DOHH2 (cell line): ENCODE measurements at regions not wholly inside any gene's neighbourhood (a gene's known extent, or its start where the extent isn't known, plus 50 kb on each side); places are given as distances from the start of the nearest gene placed in this dataset.
"Not testable (repeated sequence)": the region's sequence is repeated elsewhere in the genome, so short reads cannot be mapped to it uniquely, and the experiment has no call there.

Experiments
- H3F3A ChIP-seq: fragments of 200-600 bp; sonication (generic), shearing (Covaris generic); 2 replicates; pipeline ENCODE4 v1.6.0; 2016; ENCODE audit warnings: antibody characterized with exemption, mild to moderate bottlenecking; ENCODE audit not compliant: control insufficient read depth, insufficient read depth
- H3K27ac ChIP-seq: fragments of 200-600 bp; sonication (generic); 2 replicates; pipeline ENCODE4 v1.5.1; 2014; ENCODE audit warnings: low read depth, mild to moderate bottlenecking, low read length, moderate library complexity
- H3K27me3 ChIP-seq: fragments of 200-600 bp; sonication (generic); 2 replicates; pipeline ENCODE4 v1.6.1; 2014; ENCODE audit warnings: mild to moderate bottlenecking, low read length, mixed read lengths; ENCODE audit not compliant: control insufficient read depth
- H3K36me3 ChIP-seq: fragments of 200-600 bp; sonication (generic); 2 replicates; pipeline ENCODE4 v1.6.1; 2014; ENCODE audit warnings: mild to moderate bottlenecking, low read length, moderate library complexity, mixed read lengths; ENCODE audit not compliant: control insufficient read depth
- H3K4me1 ChIP-seq: fragments of 200-600 bp; sonication (generic); 2 replicates; pipeline ENCODE4 v1.6.1; 2014; ENCODE audit warnings: mild to moderate bottlenecking, low read length, mixed read lengths; ENCODE audit not compliant: control insufficient read depth
- H3K4me2 ChIP-seq: fragments of 200-600 bp; sonication (generic); 2 replicates; pipeline ENCODE4 v1.6.0; 2014; ENCODE audit warnings: mild to moderate bottlenecking, low read length, moderate library complexity
- H3K4me3 ChIP-seq: fragments of 200-600 bp; sonication (generic); 2 replicates; pipeline ENCODE4 v1.5.1; 2014; ENCODE audit warnings: mild to moderate bottlenecking, low read length, mixed read lengths
- H3K79me2 ChIP-seq: fragments of 200-600 bp; sonication (generic); 2 replicates; pipeline ENCODE4 v1.6.1; 2014; ENCODE audit warnings: mild to moderate bottlenecking, low read length, mixed read lengths; ENCODE audit not compliant: control insufficient read depth
- H3K9me2 ChIP-seq: fragments of 200-600 bp; sonication (generic); replicated peaks from 2 replicates; pipeline ENCODE4 v1.6.1; 2014; ENCODE audit warnings: mild to moderate bottlenecking, low read length, mixed read lengths; ENCODE audit not compliant: control insufficient read depth
- H3K9me3 ChIP-seq: fragments of 200-600 bp; sonication (generic); 2 replicates; pipeline ENCODE4 v1.6.1; 2014; ENCODE audit warnings: antibody characterized with exemption, low read length, mixed read lengths; ENCODE audit not compliant: control insufficient read depth, insufficient read depth
- H4K20me1 ChIP-seq: fragments of 200-600 bp; sonication (generic); 2 replicates; pipeline ENCODE4 v1.6.0; 2014; ENCODE audit warnings: low read depth, mild to moderate bottlenecking, antibody characterized with exemption, low read length, moderate library complexity; ENCODE audit not compliant: control insufficient read depth, insufficient read depth
- EZH2phosphoT487 ChIP-seq: fragments of 200-600 bp; sonication (generic); IDR thresholded peaks from 2 replicates; pipeline ENCODE4 v1.6.1; 2017; ENCODE audit warnings: borderline replicate concordance, mild to moderate bottlenecking, antibody characterized with exemption, low read length, moderate library complexity, mixed read lengths
- TF ChIP-seq, protein P1 (sequence below): fragments of 200-600 bp; sonication (generic); IDR thresholded peaks from one replicate; pipeline ENCODE4 v1.5.1; 2014; ENCODE audit warnings: antibody characterized with exemption, mild to moderate bottlenecking, low read depth, low read length; ENCODE audit not compliant: poor library complexity, severe bottlenecking

DNA sequence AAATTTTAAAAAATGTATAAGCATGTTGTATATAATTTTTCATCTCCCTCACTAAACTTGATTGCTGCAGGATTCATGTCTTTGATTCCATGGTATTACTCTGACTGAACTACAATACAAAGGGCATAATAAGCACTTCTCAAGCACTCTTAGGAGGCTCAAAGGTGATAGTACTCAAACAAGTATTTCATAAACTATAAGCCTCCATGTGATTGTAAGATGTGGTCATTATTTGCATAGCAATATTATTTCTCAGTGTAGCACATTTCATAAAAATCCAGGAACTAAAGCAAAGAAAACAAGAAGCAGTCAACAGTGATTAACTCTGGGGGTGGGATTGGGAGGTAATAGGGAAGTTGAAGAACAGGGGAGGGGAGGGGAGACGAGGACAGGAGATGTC lies 106.2 kb upstream of the DPT start:
- no peaks in the 10 kb centered on the region for H3K27me3 ChIP-seq
- H3K9me2 ChIP-seq: no peaks in the 10 kb centered on the region
- H3K9me3 ChIP-seq: no peaks in the 10 kb centered on the region
- H3K79me2 ChIP-seq: no peaks in the 10 kb centered on the region
- H3K36me3 ChIP-seq: no peaks in the 10 kb centered on the region
- no peaks in the 10 kb centered on the region for H4K20me1 ChIP-seq
- H3K4me1 ChIP-seq: no peaks in the 10 kb centered on the region
- no peak overlapping the region for H3K4me2 ChIP-seq
- H3F3A ChIP-seq: no peaks in the 10 kb centered on the region
- TF ChIP-seq, protein P1, sequence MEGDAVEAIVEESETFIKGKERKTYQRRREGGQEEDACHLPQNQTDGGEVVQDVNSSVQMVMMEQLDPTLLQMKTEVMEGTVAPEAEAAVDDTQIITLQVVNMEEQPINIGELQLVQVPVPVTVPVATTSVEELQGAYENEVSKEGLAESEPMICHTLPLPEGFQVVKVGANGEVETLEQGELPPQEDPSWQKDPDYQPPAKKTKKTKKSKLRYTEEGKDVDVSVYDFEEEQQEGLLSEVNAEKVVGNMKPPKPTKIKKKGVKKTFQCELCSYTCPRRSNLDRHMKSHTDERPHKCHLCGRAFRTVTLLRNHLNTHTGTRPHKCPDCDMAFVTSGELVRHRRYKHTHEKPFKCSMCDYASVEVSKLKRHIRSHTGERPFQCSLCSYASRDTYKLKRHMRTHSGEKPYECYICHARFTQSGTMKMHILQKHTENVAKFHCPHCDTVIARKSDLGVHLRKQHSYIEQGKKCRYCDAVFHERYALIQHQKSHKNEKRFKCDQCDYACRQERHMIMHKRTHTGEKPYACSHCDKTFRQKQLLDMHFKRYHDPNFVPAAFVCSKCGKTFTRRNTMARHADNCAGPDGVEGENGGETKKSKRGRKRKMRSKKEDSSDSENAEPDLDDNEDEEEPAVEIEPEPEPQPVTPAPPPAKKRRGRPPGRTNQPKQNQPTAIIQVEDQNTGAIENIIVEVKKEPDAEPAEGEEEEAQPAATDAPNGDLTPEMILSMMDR: no peak
- no peak for TF ChIP-seq EZH2phosphoT487
- no peak overlapping the region for H3K4me3 ChIP-seq
- no peak overlapping the region for H3K27ac ChIP-seq

GRCh38 chr1:168835791-168836190 lies 106.8 kb upstream of the DPT start:
- H3F3A ChIP-seq: no peaks in the 10 kb centered on the region
- no peaks in the 10 kb centered on the region for H3K4me1 ChIP-seq
- TF ChIP-seq EZH2phosphoT487: no peak
- TF ChIP-seq, protein P1: no peak
- H4K20me1 ChIP-seq: no peaks in the 10 kb centered on the region
- no peaks in the 10 kb centered on the region for H3K36me3 ChIP-seq
- H3K27me3 ChIP-seq: no peaks in the 10 kb centered on the region
- no peaks in the 10 kb centered on the region for H3K79me2 ChIP-seq
- no peaks in the 10 kb centered on the region for H3K9me2 ChIP-seq
- H3K27ac ChIP-seq: no peak overlapping the region
- H3K4me3 ChIP-seq: no peak overlapping the region
- H3K4me2 ChIP-seq: no peak overlapping the region
- no peaks in the 10 kb centered on the region for H3K9me3 ChIP-seq

DNA sequence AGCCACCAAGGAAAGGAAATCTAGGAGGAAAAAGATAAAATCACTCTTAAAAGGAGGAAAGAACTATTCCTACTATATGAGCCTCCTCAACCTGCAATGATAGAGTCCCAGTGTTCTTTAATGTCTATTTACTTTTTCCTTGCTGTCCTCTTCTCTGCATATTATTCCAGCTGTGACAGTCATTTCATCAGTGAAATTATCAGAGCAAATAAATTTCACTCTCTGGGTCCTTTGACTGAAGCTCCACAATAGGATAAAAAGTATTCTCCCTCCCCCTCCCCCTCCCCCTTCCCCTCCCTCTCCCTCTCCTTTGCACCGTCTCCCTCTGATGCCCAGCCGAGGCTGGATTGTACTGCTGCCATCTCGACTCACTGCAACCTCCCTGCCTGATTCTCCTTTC lies 107.5 kb upstream of the DPT start:
- H3F3A ChIP-seq: no peaks in the 10 kb centered on the region
- H3K79me2 ChIP-seq: no peaks in the 10 kb centered on the region
- H3K4me2 ChIP-seq: no peak overlapping the region
- no peaks in the 10 kb centered on the region for H4K20me1 ChIP-seq
- no peaks in the 10 kb centered on the region for H3K9me2 ChIP-seq
- H3K36me3 ChIP-seq: no peaks in the 10 kb centered on the region
- no peaks in the 10 kb centered on the region for H3K4me1 ChIP-seq
- no peak overlapping the region for H3K4me3 ChIP-seq
- TF ChIP-seq EZH2phosphoT487: no peak
- TF ChIP-seq, protein P1: no peak
- H3K27ac ChIP-seq: no peak overlapping the region
- H3K9me3 ChIP-seq: no peaks in the 10 kb centered on the region
- H3K27me3 ChIP-seq: no peaks in the 10 kb centered on the region

- H3K36me3 ChIP-seq, H3K9me2 ChIP-seq, H3K4me2 ChIP-seq, H3K27ac ChIP-seq, H3K4me3 ChIP-seq, H3F3A ChIP-seq, H3K27me3 ChIP-seq, H3K4me1 ChIP-seq, H3K79me2 ChIP-seq, H4K20me1 ChIP-seq, H3K9me3 ChIP-seq: not testable (repeated sequence)
These were observed 108.2 kb upstream of the DPT start for GRCh38 chr1:168837230-168837629.
